Activated CD4-positive, alpha-beta T cell treated with anti-CD3 and anti-CD28 coated beads for 48 hours (primary cell): ENCODE measurements at regions not wholly inside any gene's neighbourhood (a gene's known extent, or its start where the extent isn't known, plus 50 kb on each side); places are given as distances from the start of the nearest gene placed in this dataset.

Experiments
- DNase-seq: peaks from one replicate; pipeline ENCODE4 v3.0.0-alpha.2; 2020

DNA sequence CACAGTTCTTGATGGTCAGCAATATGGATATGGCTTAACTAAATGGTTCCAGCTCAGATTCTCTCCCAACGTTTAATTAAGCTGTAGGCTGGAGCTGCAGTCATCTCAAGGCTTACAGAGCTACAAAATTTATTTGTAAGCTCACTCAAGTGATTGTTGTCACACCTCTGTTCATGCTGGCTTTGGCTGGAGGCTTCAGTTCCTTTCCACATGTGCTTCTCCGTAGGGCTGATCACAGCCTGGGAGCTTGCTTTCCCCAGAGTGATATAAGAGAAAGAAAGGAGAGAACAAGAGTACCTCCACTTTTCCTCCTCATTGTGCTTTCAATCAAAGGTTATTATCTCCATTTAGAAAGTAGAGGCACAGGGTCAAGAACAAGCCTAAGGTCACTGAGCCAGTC lies 182.7 kb upstream of the KCNN2 start:
- no peak for DNase-seq

DNA sequence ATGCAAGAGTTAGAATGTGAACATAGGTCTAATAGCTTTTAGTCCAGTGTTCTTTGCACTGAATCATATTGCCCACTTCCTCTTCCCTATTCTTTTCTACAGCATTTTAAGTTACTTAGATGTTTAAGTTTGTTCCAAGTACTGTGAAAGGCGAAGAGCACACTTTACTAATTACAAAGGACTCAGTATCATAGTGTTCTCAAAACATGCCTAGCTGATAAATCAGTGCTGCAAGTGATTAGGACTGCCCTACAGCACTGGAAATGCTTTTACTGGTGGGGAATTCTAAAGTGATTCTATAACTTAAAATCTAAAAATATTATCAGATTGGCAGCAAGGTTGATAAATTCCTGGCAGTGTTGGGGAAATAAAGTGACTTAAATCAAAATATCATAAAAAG lies 177.9 kb upstream of the KCNN2 start:
- no peak for DNase-seq

DNA sequence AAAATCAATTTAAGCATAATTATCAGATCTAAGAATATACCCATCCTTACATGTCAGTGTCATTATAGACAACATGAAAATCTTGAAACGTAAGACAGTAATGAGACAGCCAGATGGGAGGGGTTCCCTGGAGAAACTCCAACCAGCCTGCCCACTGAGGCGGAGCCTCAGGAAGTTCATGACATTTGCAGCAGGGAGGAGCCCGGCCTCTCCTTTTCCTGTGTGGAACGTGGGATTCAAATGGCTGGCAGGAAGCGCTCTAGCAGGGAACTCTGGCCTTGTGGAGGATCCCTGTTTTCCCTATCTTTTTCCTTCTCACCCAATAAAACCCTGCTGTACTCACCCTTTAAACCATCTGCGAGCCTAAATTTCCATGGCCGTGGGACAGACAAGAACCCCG lies 176.6 kb upstream of the KCNN2 start:
- DNase-seq: no peak

DNA sequence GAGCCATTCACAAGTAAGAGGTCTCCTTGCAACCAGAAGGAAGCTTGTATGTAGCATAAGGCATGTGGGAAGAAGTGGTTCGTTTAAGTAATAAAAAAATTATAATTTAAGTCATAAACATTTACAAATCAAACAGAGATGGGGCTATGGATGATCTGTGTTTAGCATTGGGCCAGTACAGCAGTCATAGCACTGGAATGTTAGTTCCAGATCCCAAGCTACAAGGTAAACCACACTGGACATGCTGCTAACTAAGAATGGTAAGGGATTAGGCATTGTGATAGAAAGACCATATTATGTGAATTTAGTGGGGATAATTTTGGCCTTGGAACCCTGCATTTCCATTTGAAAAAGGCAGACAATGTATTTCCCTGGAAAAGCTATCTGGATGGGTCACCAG lies 170.4 kb upstream of the KCNN2 start:
- no peak for DNase-seq

DNA sequence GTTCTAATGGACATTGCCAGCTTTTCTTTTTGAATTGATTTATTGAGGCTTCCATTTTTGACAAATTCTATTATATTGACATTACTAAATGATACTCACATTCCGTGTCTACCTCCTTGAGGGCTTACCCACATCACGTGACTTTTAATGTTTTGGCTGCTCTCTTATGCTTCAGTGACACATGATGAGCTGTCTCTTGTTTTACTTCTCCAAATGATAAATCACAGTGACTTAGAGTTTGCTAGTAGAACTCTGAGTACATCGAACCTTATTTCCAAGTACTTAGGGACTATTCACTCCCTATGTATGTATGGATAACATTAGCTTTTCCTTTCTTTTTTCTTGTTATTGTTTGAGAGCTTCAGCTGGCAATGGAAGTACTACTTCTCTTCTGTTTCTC lies 169.8 kb upstream of the KCNN2 start:
- DNase-seq: no peak

DNA sequence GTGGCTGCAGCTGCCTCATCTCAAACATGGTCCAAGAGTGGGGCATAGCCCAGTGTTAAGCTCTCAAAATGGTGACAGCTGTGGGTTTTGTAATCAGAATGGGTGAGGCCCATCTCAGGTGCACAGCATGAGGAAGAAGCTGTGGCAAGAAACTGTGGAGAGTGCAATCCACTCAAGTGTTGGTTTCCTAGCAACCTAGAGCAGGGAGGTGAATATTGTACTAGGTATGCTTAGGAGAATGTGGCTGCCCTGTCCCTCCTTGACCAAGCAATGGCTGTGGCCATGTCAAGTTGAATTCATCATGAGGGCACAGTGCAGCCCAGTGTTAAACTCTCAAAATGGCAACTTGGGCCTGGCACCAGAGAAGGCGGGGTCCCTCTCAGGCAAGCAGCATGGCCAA lies 160.5 kb upstream of the KCNN2 start:
- DNase-seq: no peak

DNA sequence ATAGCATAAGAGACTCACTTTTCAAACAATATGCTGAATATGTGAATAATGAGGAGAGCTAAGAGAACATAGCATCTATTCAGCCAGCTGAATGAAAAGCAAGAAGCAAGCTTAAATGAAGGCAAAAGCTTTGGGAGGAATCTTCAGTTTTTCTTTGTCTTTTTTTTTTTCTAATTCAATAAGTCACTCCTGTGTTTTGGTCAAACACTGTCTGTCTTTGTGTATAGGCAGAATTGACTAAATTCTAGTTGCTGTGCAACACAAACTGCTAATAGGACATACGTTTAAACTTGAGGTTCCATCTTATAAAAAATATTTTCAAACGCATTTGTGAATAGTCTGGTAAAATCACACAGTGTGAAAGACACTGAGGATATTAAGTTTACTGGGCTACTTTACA lies 156.9 kb upstream of the KCNN2 start:
- no peak for DNase-seq

DNA sequence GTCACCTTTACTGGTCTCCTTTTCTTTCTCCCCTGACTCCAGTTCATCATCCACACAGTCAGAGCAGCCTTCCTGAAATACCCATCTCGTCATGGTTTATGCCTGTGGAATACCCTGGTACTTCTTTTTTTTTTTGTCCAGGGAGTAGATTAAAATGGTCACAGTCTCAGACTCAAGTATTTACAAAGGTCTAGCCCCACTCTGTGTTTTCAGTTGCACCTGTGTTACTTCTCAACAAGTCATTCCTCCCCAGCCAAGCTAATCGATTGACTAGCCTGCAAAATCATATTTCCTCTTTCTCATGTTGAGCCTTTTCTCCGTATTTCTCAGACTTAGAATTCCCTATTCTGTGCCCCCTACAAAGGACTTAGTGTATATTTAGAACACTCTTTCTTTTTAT lies 155.2 kb upstream of the KCNN2 start:
- no peak for DNase-seq

DNA sequence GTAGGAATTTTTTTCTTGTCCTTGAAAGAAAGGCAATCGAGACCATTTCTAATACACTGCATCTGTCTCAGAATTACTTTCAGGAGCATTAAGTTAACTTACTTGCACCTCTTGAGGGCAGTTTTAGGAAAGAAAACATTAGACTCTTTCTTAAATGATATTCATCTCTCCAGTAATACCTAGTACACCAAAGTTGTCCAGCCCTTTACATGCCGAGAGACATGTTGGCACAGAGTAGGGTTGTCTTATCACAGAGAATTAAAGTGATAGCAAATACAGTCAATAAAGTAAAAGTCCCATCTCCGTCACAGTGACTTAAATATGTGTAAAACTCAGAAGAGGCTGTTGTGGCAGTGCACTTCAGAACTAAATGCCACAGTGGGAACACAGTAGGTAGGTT lies 154.3 kb upstream of the KCNN2 start:
- DNase-seq: no peak

DNA sequence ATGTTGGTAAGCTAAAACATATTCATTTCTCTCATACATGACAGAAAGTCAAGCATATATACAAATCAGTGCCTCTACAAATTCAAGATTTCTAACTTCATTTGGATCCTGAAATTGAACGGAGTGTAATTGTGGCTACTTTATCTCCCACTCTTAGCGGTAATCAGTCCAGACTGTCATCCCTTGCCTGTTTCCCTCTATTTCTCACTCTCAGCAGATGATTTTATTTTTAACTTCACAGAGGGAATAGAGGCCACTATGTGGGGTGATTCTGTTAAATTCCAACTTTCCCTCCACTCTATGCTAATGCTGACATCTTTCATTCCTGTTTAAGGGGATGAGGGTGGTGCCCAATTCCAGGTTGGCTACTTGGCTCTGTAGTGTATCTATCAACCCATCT lies 153.8 kb upstream of the KCNN2 start:
- DNase-seq: no peak

DNA sequence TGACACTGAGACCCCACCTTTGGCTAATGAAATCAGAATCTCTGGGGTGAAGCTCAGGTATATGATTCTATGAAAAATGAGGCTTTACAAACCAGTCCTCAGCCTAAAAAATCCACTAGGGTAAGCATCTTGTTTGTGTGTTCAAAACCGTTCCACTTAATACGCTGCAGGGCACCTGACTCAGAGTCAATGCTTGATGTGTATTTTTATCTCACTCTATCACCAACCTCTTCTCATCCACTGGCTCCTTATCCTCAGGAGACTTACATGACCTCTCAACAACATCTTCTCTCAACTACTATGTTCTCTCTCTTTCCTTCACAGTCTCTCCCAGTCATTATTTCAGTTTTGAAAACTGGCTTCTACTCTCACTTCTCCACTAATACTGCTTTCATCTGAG lies 153.3 kb upstream of the KCNN2 start:
- no peak for DNase-seq

DNA sequence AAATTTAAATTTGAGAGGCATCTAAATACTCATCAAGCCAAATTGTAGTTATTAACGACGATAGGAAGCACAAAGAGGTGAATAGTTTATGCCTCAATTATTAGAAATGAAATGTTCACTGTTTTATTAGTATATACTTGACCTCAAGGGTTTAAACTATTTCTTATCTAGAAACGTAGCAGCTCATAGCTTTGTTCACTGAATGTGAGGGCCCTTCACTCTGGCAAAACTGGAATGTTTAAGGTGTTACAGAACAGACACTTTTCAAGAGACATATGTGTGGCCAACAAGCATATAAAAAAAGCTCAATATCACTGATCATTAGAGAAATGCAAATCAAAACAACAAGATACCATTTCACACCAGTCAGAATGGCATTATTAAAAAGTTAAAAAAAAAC lies 151.2 kb upstream of the KCNN2 start:
- no peak for DNase-seq

DNA sequence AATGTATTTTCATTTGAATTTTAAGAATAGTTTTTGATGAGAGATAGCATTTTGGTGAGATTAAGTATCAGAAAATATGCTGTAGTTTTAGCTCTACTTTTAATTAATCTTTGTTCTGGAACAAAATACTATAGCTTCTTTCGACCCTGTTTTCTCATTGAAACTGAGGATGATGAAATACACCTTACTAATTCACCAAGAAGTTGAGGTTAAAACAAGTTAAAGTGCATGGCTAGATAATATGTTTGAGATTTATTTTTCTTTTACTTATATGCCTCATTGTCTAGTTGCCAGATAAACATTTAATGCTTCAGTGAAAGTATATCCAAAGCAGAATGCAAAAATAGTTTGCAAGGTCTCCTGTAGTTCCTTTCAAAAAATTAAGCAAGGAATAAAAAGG lies 140.1 kb upstream of the KCNN2 start:
- no peak for DNase-seq

DNA sequence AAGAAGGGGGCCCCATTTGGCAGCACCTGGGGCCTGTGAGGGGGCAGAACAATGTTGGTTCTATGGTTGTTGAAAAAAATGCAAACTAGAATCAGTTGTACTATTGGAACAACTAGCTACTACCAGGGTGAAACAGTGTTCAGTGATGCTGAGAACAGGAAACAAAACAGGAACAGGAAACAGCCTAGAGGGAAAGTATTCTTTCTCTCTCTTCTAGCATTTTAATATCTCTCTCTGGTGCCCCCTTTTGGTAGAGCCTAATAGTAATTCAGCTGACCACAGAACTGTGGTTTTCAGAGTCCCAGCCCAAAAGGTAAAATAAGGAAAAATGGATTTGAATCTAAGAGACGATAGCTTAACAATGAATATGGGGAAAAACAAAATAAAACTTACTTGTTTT lies 138.0 kb upstream of the KCNN2 start:
- no peak for DNase-seq

DNA sequence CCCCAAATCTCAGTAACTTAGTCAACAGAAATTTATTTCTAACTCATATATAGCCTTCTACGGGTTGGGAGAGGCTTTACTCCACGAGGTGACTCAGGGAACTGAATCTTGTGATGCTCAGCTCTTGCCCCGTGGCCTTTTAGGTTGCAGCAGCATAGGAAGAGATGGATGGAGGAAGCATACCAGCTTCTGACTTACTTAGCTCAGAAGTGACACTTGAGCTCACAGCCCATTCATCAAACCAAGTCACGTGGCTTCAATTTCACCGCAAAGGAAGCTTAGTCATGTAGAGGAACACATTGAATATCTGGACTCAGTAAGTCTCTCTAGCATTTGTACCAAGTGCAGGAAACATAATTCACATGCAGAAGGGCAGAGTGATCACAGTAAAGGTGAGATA lies 124.1 kb upstream of the KCNN2 start:
- DNase-seq: no peak

DNA sequence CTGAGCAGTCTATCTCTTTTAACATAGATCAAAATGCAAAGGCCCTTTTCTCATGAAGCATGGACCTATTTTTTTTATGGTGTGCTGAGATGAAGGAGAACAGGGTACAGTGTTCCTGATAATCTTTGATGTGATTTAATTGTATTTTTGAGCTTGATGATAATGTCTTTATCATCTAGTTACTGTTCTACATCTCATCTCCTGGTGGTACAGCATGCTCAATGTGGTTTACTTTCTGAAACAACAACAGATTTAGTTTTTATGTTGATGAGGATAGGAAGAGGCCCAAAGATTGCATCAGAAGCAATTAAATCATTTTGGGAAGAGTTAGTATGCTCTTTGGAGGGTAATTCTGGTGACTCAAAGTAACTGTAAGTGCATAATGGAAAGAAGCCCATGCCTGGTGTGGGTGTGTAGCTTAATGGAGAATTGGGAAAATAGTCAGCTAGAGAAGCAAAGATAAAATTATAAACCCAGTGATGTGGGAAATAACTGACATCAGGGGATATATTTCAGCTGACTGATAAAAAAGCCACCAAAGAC lies 123.0 kb upstream of the KCNN2 start:
- DNase-seq: no peak

DNA sequence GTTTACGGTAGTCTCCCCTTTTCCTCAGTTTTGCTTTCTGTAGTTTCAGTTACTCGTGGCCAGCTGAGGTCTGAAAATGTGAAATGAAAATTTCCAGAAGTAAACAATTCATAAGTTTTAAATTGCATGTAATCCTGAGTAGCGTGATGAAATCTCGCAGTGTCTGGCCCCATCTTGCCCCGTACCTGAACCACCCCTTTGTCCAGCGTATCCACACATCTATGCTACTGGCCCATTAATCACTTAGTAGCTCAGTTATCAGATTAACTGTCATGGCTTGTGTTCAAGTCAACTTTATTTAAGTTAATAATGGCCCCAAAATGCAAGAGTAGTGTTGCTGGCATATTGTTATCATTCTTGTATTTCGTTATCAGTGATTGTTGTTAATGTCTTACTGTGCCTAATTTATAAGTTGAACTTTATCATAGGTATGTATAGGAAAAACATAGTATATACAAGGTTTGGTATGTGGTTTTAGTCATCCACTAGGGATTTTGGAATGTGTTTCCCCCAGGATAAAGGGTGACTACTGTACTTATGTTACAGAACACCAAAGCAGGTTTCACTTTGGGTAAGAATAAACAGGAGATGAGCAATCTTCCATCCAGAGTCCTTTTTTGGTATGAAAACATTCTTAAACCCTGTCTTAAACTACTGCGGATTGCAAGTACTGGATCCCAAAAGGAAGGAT lies 118.4 kb upstream of the KCNN2 start:
- no peak for DNase-seq

DNA sequence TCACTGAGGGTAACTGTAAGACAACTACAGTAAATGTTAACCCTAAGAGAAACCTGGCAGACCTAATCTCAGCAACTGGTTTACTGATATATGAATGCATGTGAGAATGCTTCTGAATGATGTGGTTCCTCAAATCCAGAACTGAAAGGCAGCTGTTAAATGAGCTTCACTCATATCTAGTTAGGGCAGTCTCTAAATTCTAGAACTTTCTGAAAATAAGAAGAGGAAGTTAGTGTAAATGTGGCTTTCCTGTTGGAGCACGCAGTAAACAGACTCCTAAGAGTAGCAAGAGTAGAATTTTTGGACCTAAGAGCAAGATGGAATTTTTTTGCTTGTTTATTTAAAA lies 117.9 kb upstream of the KCNN2 start:
- DNase-seq: no peak

DNA sequence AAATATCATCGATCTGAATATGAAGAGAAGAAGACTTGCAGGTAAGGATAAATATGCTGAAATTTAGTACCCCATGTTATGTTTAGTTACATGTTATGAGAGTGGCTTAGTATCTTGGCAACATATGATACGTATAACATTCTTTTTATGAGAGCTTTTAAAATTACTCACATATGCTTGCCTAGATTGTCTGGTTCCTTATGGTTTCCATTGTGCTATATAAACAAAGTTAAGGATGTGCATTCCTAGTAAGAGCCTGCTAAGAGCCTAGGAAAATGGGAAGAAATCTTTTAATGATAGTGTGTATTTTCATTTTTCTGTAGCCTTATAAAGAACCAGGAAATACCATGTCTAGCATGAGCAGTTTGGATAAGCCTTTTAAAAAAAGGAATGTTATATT lies 112.0 kb upstream of the KCNN2 start:
- DNase-seq: no peak

DNA sequence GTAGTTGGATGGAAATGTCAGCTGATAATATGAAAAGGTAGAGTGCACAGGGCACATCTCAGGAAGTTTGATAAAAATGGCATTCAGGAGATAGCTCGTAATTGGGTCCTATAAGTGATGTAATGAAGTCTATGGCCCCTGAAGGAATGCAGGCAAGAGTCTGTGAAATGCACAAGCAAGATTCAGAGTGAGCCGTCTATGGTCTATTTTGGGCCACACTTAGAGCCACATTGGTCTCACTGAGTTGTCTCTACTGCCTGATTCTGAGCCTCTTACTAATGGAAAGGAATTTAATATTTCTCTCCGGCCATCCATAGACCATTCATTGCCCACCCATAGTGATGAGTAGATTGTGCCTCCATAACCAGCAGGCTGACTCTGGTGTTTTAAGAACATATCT lies 111.3 kb upstream of the KCNN2 start:
- DNase-seq: no peak

DNA sequence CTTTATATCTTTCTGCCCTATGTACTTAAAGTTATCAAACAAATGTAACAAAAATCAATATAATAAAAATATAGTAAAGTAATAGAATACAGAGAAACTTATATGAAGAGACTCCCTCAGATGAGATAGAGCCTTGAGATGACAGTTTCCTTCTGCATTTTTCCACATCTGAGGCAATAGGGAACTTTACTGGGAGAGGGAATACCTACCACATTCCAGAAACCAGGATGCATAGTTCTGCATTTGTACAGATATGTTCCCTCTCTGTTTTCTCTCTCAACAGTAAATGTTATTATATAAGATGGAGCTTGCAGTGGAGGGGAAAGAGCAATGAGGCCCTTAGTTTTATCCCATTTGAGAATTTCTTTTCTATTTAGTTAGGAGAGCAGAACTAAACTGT lies 109.6 kb upstream of the KCNN2 start:
- DNase-seq: no peak

DNA sequence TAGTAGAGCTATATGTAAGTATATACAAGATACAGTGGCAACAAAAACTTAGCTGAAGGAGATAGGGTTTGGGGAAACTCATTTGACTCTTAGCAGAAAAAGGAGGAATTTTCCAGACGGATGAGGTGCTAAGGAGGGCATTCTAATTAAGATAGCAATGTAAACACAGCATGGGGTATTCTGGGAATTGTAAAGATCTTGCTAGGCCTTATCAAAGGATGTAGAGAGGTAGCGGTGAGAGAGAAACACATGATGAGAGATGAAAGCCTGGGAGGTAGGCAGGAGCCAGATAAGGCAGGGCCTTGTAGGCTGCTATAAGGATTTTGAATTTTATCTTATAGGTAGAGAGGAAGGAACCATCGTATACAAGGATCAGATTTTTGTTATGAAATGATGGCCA lies 106.6 kb upstream of the KCNN2 start:
- DNase-seq: no peak

DNA sequence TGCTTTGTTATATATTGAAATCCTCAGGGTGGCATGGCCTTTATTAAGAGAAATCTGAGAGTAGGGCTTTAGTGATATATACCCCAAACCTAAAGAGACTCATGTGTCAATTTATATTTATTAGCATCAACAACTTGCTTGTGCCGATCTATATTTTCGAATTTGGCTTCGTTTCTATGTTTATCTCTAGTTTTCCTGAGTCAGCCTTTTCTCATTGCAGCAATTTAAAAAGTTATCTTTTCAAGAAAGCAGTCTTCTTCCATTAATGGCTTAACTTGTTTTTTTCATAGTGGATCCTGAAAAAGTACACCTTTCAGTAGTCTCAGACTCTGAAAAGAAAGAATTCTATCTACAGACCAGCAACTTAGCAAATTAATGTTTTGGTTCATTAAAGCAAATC lies 99.9 kb upstream of the KCNN2 start:
- DNase-seq: no peak

DNA sequence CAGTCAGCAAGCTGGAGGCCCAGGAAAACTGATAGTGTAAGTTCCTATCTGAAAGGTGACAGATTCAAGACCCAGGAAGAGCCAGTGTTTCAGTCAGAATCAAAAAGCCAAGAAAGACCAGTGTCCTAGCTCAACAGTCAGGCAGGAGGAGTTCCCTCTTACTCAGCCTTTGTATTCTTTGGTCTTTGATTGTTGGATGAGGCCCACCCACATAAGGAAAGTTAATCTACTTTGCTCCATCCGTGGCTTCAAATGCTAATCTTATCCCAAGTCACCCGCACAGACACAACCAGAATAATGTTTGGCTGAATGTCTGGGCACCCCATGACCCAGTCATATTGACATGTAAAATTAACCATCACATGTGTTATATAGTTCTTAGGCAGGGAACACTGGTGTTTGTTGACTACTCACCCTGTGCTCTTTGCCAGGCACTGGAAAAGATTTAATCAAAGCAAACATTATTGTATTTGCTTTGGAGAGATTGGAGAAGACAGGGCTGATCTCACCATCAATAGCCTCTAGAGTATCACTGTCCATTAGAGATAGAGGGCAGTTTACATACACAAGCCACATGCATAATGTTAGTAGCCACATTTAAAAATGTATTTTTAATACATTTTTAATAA lies 96.3 kb upstream of the KCNN2 start:
- DNase-seq: no peak

DNA sequence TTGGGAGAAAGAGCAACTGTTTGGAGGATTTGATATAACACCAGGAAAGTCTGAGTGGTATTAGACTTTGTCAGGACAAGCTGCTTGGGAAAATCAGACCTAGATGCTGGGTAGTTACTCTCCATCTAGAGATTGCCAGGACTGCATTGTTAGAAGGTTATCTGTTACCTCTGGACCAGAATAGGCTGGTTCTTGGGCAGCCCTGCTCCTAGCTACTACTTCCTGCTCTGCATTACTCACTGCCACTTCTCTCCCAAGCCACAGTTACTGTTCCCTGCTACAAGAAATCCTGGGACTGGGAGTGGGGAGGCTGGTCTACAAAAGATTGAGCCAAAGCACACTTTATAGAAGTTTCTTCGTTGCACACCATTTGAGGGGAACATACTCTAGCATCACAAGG lies 95.5 kb upstream of the KCNN2 start:
- no peak for DNase-seq
